Body of pancreas (tissue), 4 donors: ENCODE measurements at regions not wholly inside any gene's neighbourhood (a gene's known extent, or its start where the extent isn't known, plus 50 kb on each side); places are given as distances from the start of the nearest gene placed in this dataset.

Experiments used
- POLR2A ChIP-seq, 3 donors: fragments of 450-650 bp; IDR thresholded peaks; one replicate each; pipeline ENCODE4 v1.6.1; 2016; ENCODE audit warnings: antibody characterized with exemption in 3 of 3, mild to moderate bottlenecking in 2 of 3
- TF ChIP-seq, protein P1 (sequence below), 7 experiments: fragments of 450-650 bp in 4 of 7; fragments of 200-600 bp in 3 of 7; sonication (generic) in 3 of 7; IDR thresholded peaks; one replicate each; pipeline ENCODE4 v1.5.1; 2016 to 2019; ENCODE audit warnings: antibody characterized with exemption in 7 of 7

DNA sequence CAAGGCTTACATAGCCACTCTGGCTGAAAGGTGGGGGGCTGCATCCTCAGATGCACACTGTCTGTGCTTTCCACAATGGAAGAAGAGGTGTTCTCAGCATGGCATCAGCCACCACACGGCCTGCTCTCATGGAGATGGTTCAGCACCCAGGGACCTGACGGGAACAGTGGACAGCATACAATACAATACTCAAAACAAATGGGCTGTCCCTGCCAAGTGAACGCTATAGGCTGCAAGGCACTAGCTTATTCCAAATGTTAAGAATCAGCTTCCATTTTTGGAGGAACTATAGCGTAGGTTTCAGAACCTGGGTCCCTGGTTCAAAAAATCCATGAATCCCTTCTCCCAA is 77.2 kb downstream of the ZNF608 start:
- TF ChIP-seq, protein P1, sequence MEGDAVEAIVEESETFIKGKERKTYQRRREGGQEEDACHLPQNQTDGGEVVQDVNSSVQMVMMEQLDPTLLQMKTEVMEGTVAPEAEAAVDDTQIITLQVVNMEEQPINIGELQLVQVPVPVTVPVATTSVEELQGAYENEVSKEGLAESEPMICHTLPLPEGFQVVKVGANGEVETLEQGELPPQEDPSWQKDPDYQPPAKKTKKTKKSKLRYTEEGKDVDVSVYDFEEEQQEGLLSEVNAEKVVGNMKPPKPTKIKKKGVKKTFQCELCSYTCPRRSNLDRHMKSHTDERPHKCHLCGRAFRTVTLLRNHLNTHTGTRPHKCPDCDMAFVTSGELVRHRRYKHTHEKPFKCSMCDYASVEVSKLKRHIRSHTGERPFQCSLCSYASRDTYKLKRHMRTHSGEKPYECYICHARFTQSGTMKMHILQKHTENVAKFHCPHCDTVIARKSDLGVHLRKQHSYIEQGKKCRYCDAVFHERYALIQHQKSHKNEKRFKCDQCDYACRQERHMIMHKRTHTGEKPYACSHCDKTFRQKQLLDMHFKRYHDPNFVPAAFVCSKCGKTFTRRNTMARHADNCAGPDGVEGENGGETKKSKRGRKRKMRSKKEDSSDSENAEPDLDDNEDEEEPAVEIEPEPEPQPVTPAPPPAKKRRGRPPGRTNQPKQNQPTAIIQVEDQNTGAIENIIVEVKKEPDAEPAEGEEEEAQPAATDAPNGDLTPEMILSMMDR (IDR thresholded peaks at IDR 0.05), result no peak
- TF ChIP-seq POLR2A (IDR thresholded peaks at IDR 0.05), result no peak
